SHP77 treated with DMSO at 0.1 percent for 48 hours (cell line): ENCODE measurements at regions not wholly inside any gene's neighbourhood (a gene's known extent, or its start where the extent isn't known, plus 50 kb on each side); places are given as distances from the start of the nearest gene placed in this dataset.
"Not testable (repeated sequence)": the region's sequence is repeated elsewhere in the genome, so short reads cannot be mapped to it uniquely, and the experiment has no call there.

Experiments
- DNase-seq: peaks from one replicate; lab custom pipeline; 2025; lab: John Stamatoyannopoulos, UW

GRCh38 chr5:126053630-126054029 is 369.6 kb upstream of the GRAMD2B start:
- DNase-seq: no peak

- DNase-seq: peak; percentile 97
Observed at GRCh38 chr5:126054577-126055347, 368.4 kb upstream of the GRAMD2B start.

GRCh38 chr5:126055348-126055729 is 367.9 kb upstream of the GRAMD2B start:
- peak; percentile 70 for DNase-seq

GRCh38 chr5:126056352-126056751 is 366.9 kb upstream of the GRAMD2B start:
- no peak for DNase-seq

GRCh38 chr5:126056851-126057622 is 366.2 kb upstream of the GRAMD2B start:
- no peak for DNase-seq

- not testable (repeated sequence) for DNase-seq
Observed at GRCh38 chr5:126058392-126058791, 364.8 kb upstream of the GRAMD2B start.

- no peak for DNase-seq
Observed at GRCh38 chr5:126062398-126063221, 360.6 kb upstream of the GRAMD2B start.

- no peak for DNase-seq
Observed at GRCh38 chr5:126065061-126065460, 358.1 kb upstream of the GRAMD2B start.

GRCh38 chr5:126066836-126067235 is 356.4 kb upstream of the GRAMD2B start:
- DNase-seq: no peak

- DNase-seq: no peak
Observed at GRCh38 chr5:126067404-126067803, 355.8 kb upstream of the GRAMD2B start.

GRCh38 chr5:126069329-126069728 is 353.9 kb upstream of the GRAMD2B start:
- DNase-seq: no peak

- DNase-seq: no peak
Observed at GRCh38 chr5:126070481-126070880, 352.7 kb upstream of the GRAMD2B start.

- no peak for DNase-seq
Observed at GRCh38 chr5:126074538-126074937, 348.7 kb upstream of the GRAMD2B start.

GRCh38 chr5:126079266-126079665 is 343.9 kb upstream of the GRAMD2B start:
- no peak for DNase-seq

- no peak for DNase-seq
Observed at GRCh38 chr5:126081209-126081608, 342.0 kb upstream of the GRAMD2B start.

GRCh38 chr5:126093041-126093440 is 330.2 kb upstream of the GRAMD2B start:
- DNase-seq: no peak

- DNase-seq: no peak
Observed at GRCh38 chr5:126093718-126094117, 329.5 kb upstream of the GRAMD2B start.

GRCh38 chr5:126094991-126095390 is 328.2 kb upstream of the GRAMD2B start:
- DNase-seq: no peak

GRCh38 chr5:126096442-126097006 is 326.7 kb upstream of the GRAMD2B start:
- DNase-seq: no peak

GRCh38 chr5:126097876-126098275 is 325.3 kb upstream of the GRAMD2B start:
- no peak for DNase-seq

- DNase-seq: no peak
Observed at GRCh38 chr5:126098330-126099017, 324.7 kb upstream of the GRAMD2B start.

- DNase-seq: no peak
Observed at GRCh38 chr5:126099077-126099476, 324.1 kb upstream of the GRAMD2B start.
